K562 (cell line): ENCODE measurements at regions not wholly inside any gene's neighbourhood (a gene's known extent, or its start where the extent isn't known, plus 50 kb on each side); places are given as distances from the start of the nearest gene placed in this dataset.
A peak's percentile ranks its signal among the peaks of the same experiment; 100 is the strongest.

Source experiments
- ATAC-seq: fragments of 200-7000 bp; cut with Tn5 transposase; 3 replicates; pipeline ENCODE4 v1.9.1; 2020; ENCODE audit warnings: moderate library complexity
- BruUV-seq: library from RNA; stranded (reverse); fragments of 400-500 nt; replicated peaks from 2 replicates; lab custom pipeline; 2021; lab: Mats Ljungman, UMichigan
- CTCF ChIA-PET: fragments of 300-600 bp; formaldehyde crosslinking; extraction: SDS; loops from one replicate; lab custom pipeline; 2021; ENCODE audit warnings: low intra/inter-chr PET ratio; lab: Yijun Ruan, JAX
- POLR2A ChIA-PET: fragments of 300-600, 350-650 bp; sonication (Branson Sonifier 250); formaldehyde crosslinking; extraction: SDS; loops from one replicate; lab custom pipeline; 2021; ENCODE audit warnings: antibody characterized with exemption, inconsistent platforms; lab: Yijun Ruan, JAX
- DNase-seq, 4 experiments: peaks; one replicate each; pipeline versions ENCODE4 v3.0.0 to v3.0.0-alpha.2; 2011 to 2018; ENCODE audit warnings: low spot score in 3 of 4, mixed read lengths in 3 of 4; ENCODE audit errors: extremely low read depth in 1 of 4
- FAIRE-seq: peaks from 2 replicates; lab custom pipeline; 2011; peaks lifted over from hg19 to GRCh38; lab: Jason Lieb, UNC
- H2AFZ ChIP-seq: 2 replicates; pipeline ENCODE4 v1.6.0; 2011; ENCODE audit warnings: low read depth, low read length, control low read depth, inconsistent platforms
- H3K27ac ChIP-seq: fragments of 200-600 bp; 3 replicates; pipeline ENCODE4 v1.8.0; 2011; ENCODE audit warnings: low read depth, mild to moderate bottlenecking, control low read depth, inconsistent platforms, low read length, moderate library complexity, mixed read lengths; ENCODE audit errors: extremely low read depth
- H3K27me3 ChIP-seq, 2 experiments: fragments of 300-600 bp in 1 of 2; 2 replicates in 1 of 2; 3 replicates in 1 of 2; pipeline versions ENCODE4 v1.6.0 to v1.8.0; 2011; ENCODE audit warnings: inconsistent platforms in 2 of 2, low read length in 2 of 2, mild to moderate bottlenecking in 1 of 2, mixed read lengths in 1 of 2, moderate library complexity in 1 of 2; ENCODE audit not compliant: control insufficient read depth in 2 of 2, insufficient read depth in 2 of 2
- H3K36me3 ChIP-seq: fragments of 300-600 bp; 3 replicates; pipeline ENCODE4 v1.8.0; 2011; ENCODE audit warnings: mild to moderate bottlenecking, low read length, inconsistent platforms; ENCODE audit not compliant: control insufficient read depth, insufficient read depth
- H3K4me1 ChIP-seq, 2 experiments: fragments of 200-600 bp in 1 of 2; replicated peaks in 1 of 2; 2 replicates in 1 of 2; 3 replicates in 1 of 2; pipeline versions ENCODE4 v1.5.1 to v1.8.0; 2011; ENCODE audit warnings: inconsistent platforms in 2 of 2, low read length in 2 of 2, mild to moderate bottlenecking in 1 of 2, mixed read lengths in 1 of 2, moderate library complexity in 1 of 2; ENCODE audit not compliant: control insufficient read depth in 2 of 2, insufficient read depth in 2 of 2
- H3K4me2 ChIP-seq: 2 replicates; pipeline ENCODE4 v1.6.1; 2011; ENCODE audit warnings: low read length, control low read depth, inconsistent platforms, mixed read lengths; ENCODE audit not compliant: insufficient read depth
- H3K4me3 ChIP-seq: fragments of 200-600 bp; sonication (generic), shearing (Covaris generic); 2 replicates; pipeline ENCODE4 v1.5.1; 2016; ENCODE audit warnings: control low read depth, inconsistent platforms
- H3K79me2 ChIP-seq: fragments of 200-600 bp; 3 replicates; pipeline ENCODE4 v1.8.0; 2011; ENCODE audit warnings: low read length, inconsistent platforms; ENCODE audit not compliant: control insufficient read depth, insufficient read depth
- H3K9ac ChIP-seq, 2 experiments: 2 replicates each; pipeline versions ENCODE4 v1.6.0 to v1.6.1; 2011; ENCODE audit warnings: low read depth in 2 of 2, low read length in 2 of 2, control low read depth in 1 of 2, inconsistent platforms in 1 of 2, mild to moderate bottlenecking in 1 of 2, mixed read lengths in 1 of 2; ENCODE audit not compliant: insufficient read depth in 1 of 2
- H3K9me1 ChIP-seq: one replicate; pipeline ENCODE4 v1.6.0; 2011; ENCODE audit warnings: inconsistent platforms, mild to moderate bottlenecking, low read length, moderate library complexity; ENCODE audit not compliant: control insufficient read depth, insufficient read depth
- H3K9me3 ChIP-seq: replicated peaks from 2 replicates; pipeline ENCODE4 v1.5.1; 2011; ENCODE audit warnings: low read depth, low read length, inconsistent platforms; ENCODE audit not compliant: control insufficient read depth, insufficient read depth
- H4K20me1 ChIP-seq: replicated peaks from 2 replicates; pipeline ENCODE4 v1.6.1; 2011; ENCODE audit warnings: low read length, inconsistent platforms, mixed read lengths; ENCODE audit not compliant: control insufficient read depth, insufficient read depth
- ETS1 ChIP-seq: conservative IDR thresholded peaks from 2 replicates; pipeline ENCODE4 v1.6.1; 2011; ENCODE audit warnings: low read depth, mild to moderate bottlenecking, low read length; ENCODE audit not compliant: control insufficient read depth
- HDAC6 ChIP-seq: IDR thresholded peaks from 2 replicates; pipeline ENCODE4 v1.6.1; 2012; ENCODE audit warnings: low read depth, mild to moderate bottlenecking, control low read depth, inconsistent platforms, low read length, moderate library complexity
- ZNF263 ChIP-seq: sonication (generic); formaldehyde crosslinking; IDR thresholded peaks from 2 replicates; pipeline ENCODE4 v1.8.0; 2022; ENCODE audit warnings: mild to moderate bottlenecking, missing genetic modification reagents, borderline replicate concordance
- WGBS: fragments of 100-300 bp; shearing (Covaris generic); methylation state at CpG from one replicate; pipeline ENCODE4 v1.1.6; 2016; ENCODE audit warnings: low coverage, mixed read lengths; ENCODE audit not compliant: insufficient coverage; ENCODE audit errors: missing lambda C conversion rate; 5-methylcytosine and 5-hydroxymethylcytosine counted together
- in situ Hi-C: fragments of 300-500 bp; cut with MboI; formaldehyde crosslinking; loops from 4 replicates; pipeline ENCODE4 v1.15.0; 2018; ENCODE audit warnings: inconsistent platforms, mixed read lengths
- intact Hi-C: fragments of 100-400 bp; cut with micrococcal nuclease; formaldehyde crosslinking; loops from 2 replicates; pipeline ENCODE4 v1.14.2; 2022
- TF ChIP-seq, protein P1 (sequence below), 3 experiments: IDR thresholded peaks in 2 of 3; conservative IDR thresholded peaks in 1 of 3; 2 replicates each; pipeline ENCODE4 v1.5.1; 2011 to 2012; ENCODE audit warnings: low read length in 3 of 3, mild to moderate bottlenecking in 3 of 3, control low read depth in 2 of 3, improper control_type of control experiment in 1 of 3, inconsistent platforms in 1 of 3, low read depth in 1 of 3, mixed read lengths in 1 of 3, moderate library complexity in 1 of 3; ENCODE audit not compliant: insufficient read depth in 2 of 3

GRCh38 chr5:171597946-171598640 lies 178.6 kb downstream of the FGF18 start:
- no peak overlapping the region for H3K4me2 ChIP-seq
- in situ Hi-C loops, result no loop called here
- no peak for TF ChIP-seq ZNF263
- TF ChIP-seq HDAC6, result no peak
- no peak for TF ChIP-seq ETS1
- TF ChIP-seq, protein P1, sequence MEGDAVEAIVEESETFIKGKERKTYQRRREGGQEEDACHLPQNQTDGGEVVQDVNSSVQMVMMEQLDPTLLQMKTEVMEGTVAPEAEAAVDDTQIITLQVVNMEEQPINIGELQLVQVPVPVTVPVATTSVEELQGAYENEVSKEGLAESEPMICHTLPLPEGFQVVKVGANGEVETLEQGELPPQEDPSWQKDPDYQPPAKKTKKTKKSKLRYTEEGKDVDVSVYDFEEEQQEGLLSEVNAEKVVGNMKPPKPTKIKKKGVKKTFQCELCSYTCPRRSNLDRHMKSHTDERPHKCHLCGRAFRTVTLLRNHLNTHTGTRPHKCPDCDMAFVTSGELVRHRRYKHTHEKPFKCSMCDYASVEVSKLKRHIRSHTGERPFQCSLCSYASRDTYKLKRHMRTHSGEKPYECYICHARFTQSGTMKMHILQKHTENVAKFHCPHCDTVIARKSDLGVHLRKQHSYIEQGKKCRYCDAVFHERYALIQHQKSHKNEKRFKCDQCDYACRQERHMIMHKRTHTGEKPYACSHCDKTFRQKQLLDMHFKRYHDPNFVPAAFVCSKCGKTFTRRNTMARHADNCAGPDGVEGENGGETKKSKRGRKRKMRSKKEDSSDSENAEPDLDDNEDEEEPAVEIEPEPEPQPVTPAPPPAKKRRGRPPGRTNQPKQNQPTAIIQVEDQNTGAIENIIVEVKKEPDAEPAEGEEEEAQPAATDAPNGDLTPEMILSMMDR (IDR thresholded peaks at IDR 0.05 in 2 of 3, conservative IDR thresholded peaks at IDR 0.05 in 1 of 3; ENCODE audit: insufficient read depth in 2 of 3, low read depth in 1 of 3, low read length in 3 of 3), result peak in 1 of 3 experiments; percentile 9; a peak in 1 of 6 replicates
- TF ChIP-seq, all 486 proteins: peak for 1
- no TSS peak for BruUV-seq
- Histone ChIP-seq H3K79me2 (no peaks in the 10 kb centered on the region), H4K20me1 (peaks cover 5% of the 10 kb centered on the region; the same call in 1 of the 2 replicates), H3K27ac (no peak overlapping the region), H3K9me1 (no peaks in the 10 kb centered on the region), H3K9ac (no peak overlapping the region), H3K9me3 (no peaks in the 10 kb centered on the region), H3K4me3 (no peak overlapping the region), H3K27me3 (peaks cover 5 to 27% of the 10 kb centered on the region in 2 experiments), H3K4me1 (no peaks in the 10 kb centered on the region), H3K36me3 (no peaks in the 10 kb centered on the region), H2AFZ (no peak overlapping the region)
- WGBS, result 3% methylated on average over 6 of the region's 6 CpGs
- ChIA-PET POLR2A (interaction anchor here (0.6 to 1.0 kb wide), 3 partner anchors 13 to 570 kb away, joined by 3 read pairs; no protein-coding TSS in a partner anchor), CTCF (interaction anchor here (0.6 kb wide), 1 partner anchor 46 kb away, joined by 4 read pairs; no protein-coding TSS in a partner anchor)
- FAIRE-seq (no peak), ATAC-seq (no peak), DNase-seq (no peak)
- intact Hi-C loops, result no loop called here
